ENCODE measurements at regions not wholly inside any gene's neighbourhood (a gene's known extent, or its start where the extent isn't known, plus 50 kb on each side); places are given as distances from the start of the nearest gene placed in this dataset.

DNA sequence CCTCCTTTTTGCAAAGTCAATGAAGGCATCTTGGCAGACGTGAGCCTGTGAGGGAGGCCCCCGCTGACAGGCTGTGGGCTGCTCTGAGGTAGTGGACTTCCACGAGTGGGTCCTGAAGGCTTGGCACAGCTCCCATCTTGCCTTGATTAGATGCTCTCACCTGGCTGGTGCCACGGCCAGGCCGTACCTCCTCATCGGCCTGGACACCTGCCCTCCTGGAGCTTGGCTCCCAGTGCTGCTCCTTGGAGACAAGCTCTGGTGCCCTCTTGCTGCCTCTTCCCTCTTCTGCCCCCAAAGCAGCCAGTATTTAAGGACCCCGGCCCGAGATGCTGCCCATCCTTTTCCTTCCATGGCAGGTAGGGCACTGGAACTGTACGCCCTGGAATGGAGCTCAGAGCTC lies 93.5 kb downstream of the ERMARD start (continued):
- TF ChIP-seq, protein P1, sequence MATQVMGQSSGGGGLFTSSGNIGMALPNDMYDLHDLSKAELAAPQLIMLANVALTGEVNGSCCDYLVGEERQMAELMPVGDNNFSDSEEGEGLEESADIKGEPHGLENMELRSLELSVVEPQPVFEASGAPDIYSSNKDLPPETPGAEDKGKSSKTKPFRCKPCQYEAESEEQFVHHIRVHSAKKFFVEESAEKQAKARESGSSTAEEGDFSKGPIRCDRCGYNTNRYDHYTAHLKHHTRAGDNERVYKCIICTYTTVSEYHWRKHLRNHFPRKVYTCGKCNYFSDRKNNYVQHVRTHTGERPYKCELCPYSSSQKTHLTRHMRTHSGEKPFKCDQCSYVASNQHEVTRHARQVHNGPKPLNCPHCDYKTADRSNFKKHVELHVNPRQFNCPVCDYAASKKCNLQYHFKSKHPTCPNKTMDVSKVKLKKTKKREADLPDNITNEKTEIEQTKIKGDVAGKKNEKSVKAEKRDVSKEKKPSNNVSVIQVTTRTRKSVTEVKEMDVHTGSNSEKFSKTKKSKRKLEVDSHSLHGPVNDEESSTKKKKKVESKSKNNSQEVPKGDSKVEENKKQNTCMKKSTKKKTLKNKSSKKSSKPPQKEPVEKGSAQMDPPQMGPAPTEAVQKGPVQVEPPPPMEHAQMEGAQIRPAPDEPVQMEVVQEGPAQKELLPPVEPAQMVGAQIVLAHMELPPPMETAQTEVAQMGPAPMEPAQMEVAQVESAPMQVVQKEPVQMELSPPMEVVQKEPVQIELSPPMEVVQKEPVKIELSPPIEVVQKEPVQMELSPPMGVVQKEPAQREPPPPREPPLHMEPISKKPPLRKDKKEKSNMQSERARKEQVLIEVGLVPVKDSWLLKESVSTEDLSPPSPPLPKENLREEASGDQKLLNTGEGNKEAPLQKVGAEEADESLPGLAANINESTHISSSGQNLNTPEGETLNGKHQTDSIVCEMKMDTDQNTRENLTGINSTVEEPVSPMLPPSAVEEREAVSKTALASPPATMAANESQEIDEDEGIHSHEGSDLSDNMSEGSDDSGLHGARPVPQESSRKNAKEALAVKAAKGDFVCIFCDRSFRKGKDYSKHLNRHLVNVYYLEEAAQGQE (IDR thresholded peaks at IDR 0.05; ENCODE audit: unreplicated experiment) = no peak

DNA sequence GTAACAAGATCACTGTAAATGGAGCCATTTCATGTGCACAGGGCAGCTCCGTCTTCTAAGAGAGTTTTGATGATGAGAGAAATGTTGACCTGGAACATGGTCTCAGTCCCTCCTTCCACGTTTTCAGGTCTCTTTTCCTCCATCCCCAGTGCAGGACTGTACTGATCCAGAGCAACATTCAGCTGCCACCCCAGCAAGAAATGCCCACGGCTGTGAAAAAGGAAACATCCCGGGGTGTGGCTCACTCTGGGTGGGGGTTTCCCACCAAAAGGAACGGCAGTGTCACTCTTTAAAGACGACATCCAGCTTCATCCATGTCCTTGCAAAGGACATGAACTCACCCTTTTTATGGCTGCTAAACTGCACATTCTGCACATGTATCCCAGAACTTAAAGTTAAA lies 92.6 kb downstream of the ERMARD start:
- Histone ChIP-seq H3K4me3 (no peak overlapping the region), H3K36me3 (ENCODE audit: insufficient read depth) (no peaks in the 10 kb centered on the region), H3K27me3 (ENCODE audit: insufficient read depth) (no peaks in the 10 kb centered on the region), H3K27ac (ENCODE audit: low read depth) (no peak overlapping the region), H3K4me2 (no peak overlapping the region), H2AFZ (no peak overlapping the region), H3K4me1 (ENCODE audit: insufficient read depth) (no peaks in the 10 kb centered on the region), H3K79me2 (replicated peaks; ENCODE audit: insufficient read depth) (no peaks in the 10 kb centered on the region), H3F3A (replicated peaks; ENCODE audit: low read depth) (no peaks in the 10 kb centered on the region), H4K20me1 (replicated peaks; ENCODE audit: insufficient read depth) (no peaks in the 10 kb centered on the region), H3K9me2 (ENCODE audit: insufficient read depth) (no peaks in the 10 kb centered on the region)
- DNase-seq (ENCODE audit: low spot score) (no peak), ATAC-seq (no peak)
- no peaks in the 10 kb centered on the region; the same call in 2 of the 3 replicates for H3K4me1 Mint-ChIP-seq
- no peaks in the 10 kb centered on the region for H3K9me3 Mint-ChIP-seq
- no peaks in the 10 kb centered on the region for H3K36me3 Mint-ChIP-seq (ENCODE audit: low read depth)
- no peak overlapping the region for H3K27ac Mint-ChIP-seq
- H3K4me3 Mint-ChIP-seq = no peak overlapping the region
- peaks cover 5% of the 10 kb centered on the region for H3K27me3 Mint-ChIP-seq (ENCODE audit: insufficient read depth, low read depth, poor library complexity)
- TF ChIP-seq STAT1 (IDR thresholded peaks at IDR 0.05; ENCODE audit: unreplicated experiment) = no peak
- TF ChIP-seq, protein P2, sequence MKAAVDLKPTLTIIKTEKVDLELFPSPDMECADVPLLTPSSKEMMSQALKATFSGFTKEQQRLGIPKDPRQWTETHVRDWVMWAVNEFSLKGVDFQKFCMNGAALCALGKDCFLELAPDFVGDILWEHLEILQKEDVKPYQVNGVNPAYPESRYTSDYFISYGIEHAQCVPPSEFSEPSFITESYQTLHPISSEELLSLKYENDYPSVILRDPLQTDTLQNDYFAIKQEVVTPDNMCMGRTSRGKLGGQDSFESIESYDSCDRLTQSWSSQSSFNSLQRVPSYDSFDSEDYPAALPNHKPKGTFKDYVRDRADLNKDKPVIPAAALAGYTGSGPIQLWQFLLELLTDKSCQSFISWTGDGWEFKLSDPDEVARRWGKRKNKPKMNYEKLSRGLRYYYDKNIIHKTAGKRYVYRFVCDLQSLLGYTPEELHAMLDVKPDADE (IDR thresholded peaks at IDR 0.05) = no peak
- TF ChIP-seq, protein P3, sequence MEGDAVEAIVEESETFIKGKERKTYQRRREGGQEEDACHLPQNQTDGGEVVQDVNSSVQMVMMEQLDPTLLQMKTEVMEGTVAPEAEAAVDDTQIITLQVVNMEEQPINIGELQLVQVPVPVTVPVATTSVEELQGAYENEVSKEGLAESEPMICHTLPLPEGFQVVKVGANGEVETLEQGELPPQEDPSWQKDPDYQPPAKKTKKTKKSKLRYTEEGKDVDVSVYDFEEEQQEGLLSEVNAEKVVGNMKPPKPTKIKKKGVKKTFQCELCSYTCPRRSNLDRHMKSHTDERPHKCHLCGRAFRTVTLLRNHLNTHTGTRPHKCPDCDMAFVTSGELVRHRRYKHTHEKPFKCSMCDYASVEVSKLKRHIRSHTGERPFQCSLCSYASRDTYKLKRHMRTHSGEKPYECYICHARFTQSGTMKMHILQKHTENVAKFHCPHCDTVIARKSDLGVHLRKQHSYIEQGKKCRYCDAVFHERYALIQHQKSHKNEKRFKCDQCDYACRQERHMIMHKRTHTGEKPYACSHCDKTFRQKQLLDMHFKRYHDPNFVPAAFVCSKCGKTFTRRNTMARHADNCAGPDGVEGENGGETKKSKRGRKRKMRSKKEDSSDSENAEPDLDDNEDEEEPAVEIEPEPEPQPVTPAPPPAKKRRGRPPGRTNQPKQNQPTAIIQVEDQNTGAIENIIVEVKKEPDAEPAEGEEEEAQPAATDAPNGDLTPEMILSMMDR (conservative IDR thresholded peaks at IDR 0.05; ENCODE audit: low read depth in 2 of 2) = no peak
- TF ChIP-seq POLR2AphosphoS5 (IDR thresholded peaks at IDR 0.05; ENCODE audit: low read depth) = no peak
- no peak for TF ChIP-seq EZH2phosphoT487 (IDR thresholded peaks at IDR 0.05; ENCODE audit: unreplicated experiment)
- TF ChIP-seq ZNF114 (CRISPR knock-in tag; IDR thresholded peaks at IDR 0.05) = no peak
- TF ChIP-seq JUNB (IDR thresholded peaks at IDR 0.05; ENCODE audit: unreplicated experiment) = no peak
- no peak for TF ChIP-seq CREB1 (CRISPR knock-in tag; IDR thresholded peaks at IDR 0.05; ENCODE audit: low read depth)
- TF ChIP-seq ZNF331 (CRISPR knock-in tag; IDR thresholded peaks at IDR 0.05; ENCODE audit: low read depth) = no peak
- TF ChIP-seq, protein P4, sequence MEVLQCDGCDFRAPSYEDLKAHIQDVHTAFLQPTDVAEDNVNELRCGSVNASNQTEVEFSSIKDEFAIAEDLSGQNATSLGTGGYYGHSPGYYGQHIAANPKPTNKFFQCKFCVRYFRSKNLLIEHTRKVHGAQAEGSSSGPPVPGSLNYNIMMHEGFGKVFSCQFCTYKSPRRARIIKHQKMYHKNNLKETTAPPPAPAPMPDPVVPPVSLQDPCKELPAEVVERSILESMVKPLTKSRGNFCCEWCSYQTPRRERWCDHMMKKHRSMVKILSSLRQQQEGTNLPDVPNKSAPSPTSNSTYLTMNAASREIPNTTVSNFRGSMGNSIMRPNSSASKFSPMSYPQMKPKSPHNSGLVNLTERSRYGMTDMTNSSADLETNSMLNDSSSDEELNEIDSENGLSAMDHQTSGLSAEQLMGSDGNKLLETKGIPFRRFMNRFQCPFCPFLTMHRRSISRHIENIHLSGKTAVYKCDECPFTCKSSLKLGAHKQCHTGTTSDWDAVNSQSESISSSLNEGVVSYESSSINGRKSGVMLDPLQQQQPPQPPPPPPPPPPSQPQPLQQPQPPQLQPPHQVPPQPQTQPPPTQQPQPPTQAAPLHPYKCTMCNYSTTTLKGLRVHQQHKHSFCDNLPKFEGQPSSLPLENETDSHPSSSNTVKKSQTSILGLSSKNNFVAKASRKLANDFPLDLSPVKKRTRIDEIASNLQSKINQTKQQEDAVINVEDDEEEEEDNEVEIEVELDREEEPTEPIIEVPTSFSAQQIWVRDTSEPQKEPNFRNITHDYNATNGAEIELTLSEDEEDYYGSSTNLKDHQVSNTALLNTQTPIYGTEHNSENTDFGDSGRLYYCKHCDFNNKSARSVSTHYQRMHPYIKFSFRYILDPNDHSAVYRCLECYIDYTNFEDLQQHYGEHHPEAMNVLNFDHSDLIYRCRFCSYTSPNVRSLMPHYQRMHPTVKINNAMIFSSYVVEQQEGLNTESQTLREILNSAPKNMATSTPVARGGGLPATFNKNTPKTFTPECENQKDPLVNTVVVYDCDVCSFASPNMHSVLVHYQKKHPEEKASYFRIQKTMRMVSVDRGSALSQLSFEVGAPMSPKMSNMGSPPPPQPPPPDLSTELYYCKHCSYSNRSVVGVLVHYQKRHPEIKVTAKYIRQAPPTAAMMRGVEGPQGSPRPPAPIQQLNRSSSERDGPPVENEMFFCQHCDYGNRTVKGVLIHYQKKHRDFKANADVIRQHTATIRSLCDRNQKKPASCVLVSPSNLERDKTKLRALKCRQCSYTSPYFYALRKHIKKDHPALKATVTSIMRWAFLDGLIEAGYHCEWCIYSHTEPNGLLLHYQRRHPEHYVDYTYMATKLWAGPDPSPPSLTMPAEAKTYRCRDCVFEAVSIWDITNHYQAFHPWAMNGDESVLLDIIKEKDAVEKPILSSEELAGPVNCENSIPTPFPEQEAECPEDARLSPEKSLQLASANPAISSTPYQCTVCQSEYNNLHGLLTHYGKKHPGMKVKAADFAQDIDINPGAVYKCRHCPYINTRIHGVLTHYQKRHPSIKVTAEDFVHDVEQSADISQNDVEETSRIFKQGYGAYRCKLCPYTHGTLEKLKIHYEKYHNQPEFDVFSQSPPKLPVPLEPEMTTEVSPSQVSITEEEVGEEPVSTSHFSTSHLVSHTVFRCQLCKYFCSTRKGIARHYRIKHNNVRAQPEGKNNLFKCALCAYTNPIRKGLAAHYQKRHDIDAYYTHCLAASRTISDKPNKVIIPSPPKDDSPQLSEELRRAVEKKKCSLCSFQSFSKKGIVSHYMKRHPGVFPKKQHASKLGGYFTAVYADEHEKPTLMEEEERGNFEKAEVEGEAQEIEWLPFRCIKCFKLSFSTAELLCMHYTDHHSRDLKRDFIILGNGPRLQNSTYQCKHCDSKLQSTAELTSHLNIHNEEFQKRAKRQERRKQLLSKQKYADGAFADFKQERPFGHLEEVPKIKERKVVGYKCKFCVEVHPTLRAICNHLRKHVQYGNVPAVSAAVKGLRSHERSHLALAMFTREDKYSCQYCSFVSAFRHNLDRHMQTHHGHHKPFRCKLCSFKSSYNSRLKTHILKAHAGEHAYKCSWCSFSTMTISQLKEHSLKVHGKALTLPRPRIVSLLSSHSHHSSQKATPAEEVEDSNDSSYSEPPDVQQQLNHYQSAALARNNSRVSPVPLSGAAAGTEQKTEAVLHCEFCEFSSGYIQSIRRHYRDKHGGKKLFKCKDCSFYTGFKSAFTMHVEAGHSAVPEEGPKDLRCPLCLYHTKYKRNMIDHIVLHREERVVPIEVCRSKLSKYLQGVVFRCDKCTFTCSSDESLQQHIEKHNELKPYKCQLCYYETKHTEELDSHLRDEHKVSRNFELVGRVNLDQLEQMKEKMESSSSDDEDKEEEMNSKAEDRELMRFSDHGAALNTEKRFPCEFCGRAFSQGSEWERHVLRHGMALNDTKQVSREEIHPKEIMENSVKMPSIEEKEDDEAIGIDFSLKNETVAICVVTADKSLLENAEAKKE (CRISPR knock-in tag; IDR thresholded peaks at IDR 0.05) = no peak

Measured in GM23338 (cell line).